Osteocyte (in vitro differentiated cells): ENCODE measurements at regions not wholly inside any gene's neighbourhood (a gene's known extent, or its start where the extent isn't known, plus 50 kb on each side); places are given as distances from the start of the nearest gene placed in this dataset.

ENCODE experiments used
- DNase-seq: peaks from one replicate; pipeline ENCODE4 v3.0.0; 2021; ENCODE audit warnings: mixed read lengths; ENCODE audit not compliant: unreplicated experiment; ENCODE audit errors: extremely low spot score
- H3K27ac Mint-ChIP-seq: one replicate; pipeline ENCODE4 v1.8.0; 2021; ENCODE audit warnings: mild to moderate bottlenecking, mixed read lengths; ENCODE audit not compliant: unreplicated experiment
- H3K27me3 Mint-ChIP-seq: one replicate; pipeline ENCODE4 v1.8.0; 2021; ENCODE audit warnings: mixed read lengths; ENCODE audit not compliant: unreplicated experiment
- H3K36me3 Mint-ChIP-seq: one replicate; pipeline ENCODE4 v1.8.0; 2021; ENCODE audit warnings: mixed read lengths; ENCODE audit not compliant: unreplicated experiment
- H3K4me1 Mint-ChIP-seq: one replicate; pipeline ENCODE4 v1.8.0; 2021; ENCODE audit warnings: mixed read lengths; ENCODE audit not compliant: unreplicated experiment
- H3K4me3 Mint-ChIP-seq: one replicate; pipeline ENCODE4 v1.8.0; 2021; ENCODE audit warnings: mild to moderate bottlenecking, moderate library complexity, mixed read lengths; ENCODE audit not compliant: unreplicated experiment
- H3K9me3 Mint-ChIP-seq: one replicate; pipeline ENCODE4 v1.8.0; 2021; ENCODE audit warnings: mixed read lengths; ENCODE audit not compliant: unreplicated experiment
- TF ChIP-seq, protein P1 (sequence below): fragments of 200-600 bp; sonication (generic); IDR thresholded peaks from 2 replicates; pipeline ENCODE4 v1.5.0; 2021; ENCODE audit warnings: antibody characterized with exemption, mild to moderate bottlenecking, moderate library complexity

DNA sequence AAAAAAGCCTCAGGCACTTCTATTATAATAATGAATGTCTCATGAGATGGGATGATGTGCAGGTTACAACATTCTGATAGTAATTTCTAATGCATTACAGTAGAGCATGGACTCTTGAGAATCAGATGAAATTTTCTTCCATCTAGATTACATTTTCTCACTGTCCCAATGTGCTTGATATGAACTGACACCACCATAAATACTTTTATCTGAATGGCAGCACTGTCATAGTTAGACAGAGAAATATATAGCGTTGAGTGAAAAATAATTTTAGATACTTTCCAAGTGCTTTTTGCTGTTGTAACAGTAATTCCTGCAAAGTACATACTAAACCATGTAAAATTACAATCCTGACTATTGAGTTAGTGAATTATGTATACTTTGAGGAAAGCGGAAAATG lies 630.1 kb downstream of the BRINP3 start:
- TF ChIP-seq, protein P1, sequence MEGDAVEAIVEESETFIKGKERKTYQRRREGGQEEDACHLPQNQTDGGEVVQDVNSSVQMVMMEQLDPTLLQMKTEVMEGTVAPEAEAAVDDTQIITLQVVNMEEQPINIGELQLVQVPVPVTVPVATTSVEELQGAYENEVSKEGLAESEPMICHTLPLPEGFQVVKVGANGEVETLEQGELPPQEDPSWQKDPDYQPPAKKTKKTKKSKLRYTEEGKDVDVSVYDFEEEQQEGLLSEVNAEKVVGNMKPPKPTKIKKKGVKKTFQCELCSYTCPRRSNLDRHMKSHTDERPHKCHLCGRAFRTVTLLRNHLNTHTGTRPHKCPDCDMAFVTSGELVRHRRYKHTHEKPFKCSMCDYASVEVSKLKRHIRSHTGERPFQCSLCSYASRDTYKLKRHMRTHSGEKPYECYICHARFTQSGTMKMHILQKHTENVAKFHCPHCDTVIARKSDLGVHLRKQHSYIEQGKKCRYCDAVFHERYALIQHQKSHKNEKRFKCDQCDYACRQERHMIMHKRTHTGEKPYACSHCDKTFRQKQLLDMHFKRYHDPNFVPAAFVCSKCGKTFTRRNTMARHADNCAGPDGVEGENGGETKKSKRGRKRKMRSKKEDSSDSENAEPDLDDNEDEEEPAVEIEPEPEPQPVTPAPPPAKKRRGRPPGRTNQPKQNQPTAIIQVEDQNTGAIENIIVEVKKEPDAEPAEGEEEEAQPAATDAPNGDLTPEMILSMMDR = no peak
- H3K36me3 Mint-ChIP-seq = no peaks in the 10 kb centered on the region
- no peaks in the 10 kb centered on the region for H3K4me1 Mint-ChIP-seq
- no peak overlapping the region for H3K27ac Mint-ChIP-seq
- no peak for DNase-seq
- H3K9me3 Mint-ChIP-seq = no peaks in the 10 kb centered on the region
- no peak overlapping the region for H3K4me3 Mint-ChIP-seq
- no peaks in the 10 kb centered on the region for H3K27me3 Mint-ChIP-seq

- no peaks in the 10 kb centered on the region for H3K27me3 Mint-ChIP-seq
- TF ChIP-seq, protein P1 = no peak
- H3K36me3 Mint-ChIP-seq = no peaks in the 10 kb centered on the region
- H3K4me1 Mint-ChIP-seq = no peaks in the 10 kb centered on the region
- H3K27ac Mint-ChIP-seq = no peak overlapping the region
- peaks cover 17% of the 10 kb centered on the region for H3K9me3 Mint-ChIP-seq
- no peak overlapping the region for H3K4me3 Mint-ChIP-seq
- DNase-seq = no peak
Observed at GRCh38 chr1:189851806-189852367, 625.8 kb downstream of the BRINP3 start.

DNA sequence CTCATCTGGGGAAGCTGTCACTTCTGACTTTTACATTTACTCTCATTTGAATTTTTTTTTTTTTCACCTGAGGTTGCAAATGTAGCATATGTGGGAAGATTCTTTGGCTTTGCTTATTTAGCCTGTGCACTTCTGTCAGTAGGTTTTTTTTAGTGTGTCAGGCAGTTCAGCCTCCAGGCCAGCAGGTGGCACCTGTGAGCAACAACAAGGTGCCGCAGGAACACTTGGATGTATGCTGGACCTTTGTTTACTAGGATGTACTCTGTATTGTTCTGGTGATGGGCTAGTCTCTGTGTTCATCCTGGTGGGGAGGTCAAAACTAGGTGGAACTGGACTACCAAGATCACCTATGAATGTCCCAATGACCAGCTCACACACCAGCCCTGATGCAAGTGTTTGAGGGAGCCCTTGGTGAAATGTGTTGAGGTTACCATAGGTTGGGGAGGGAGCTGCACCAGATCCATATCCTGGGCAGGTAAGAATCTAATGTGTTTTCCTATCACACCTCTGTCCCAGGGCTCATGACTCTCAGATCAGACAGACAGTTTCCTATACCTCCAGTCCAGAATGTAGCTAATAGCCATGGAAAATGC lies 618.2 kb downstream of the BRINP3 start:
- H3K27me3 Mint-ChIP-seq = no peaks in the 10 kb centered on the region
- peaks cover 5% of the 10 kb centered on the region for H3K36me3 Mint-ChIP-seq
- H3K4me3 Mint-ChIP-seq = no peak overlapping the region
- TF ChIP-seq, protein P1 = peak; percentile 51
- no peaks in the 10 kb centered on the region for H3K4me1 Mint-ChIP-seq
- peaks cover 24% of the 10 kb centered on the region for H3K9me3 Mint-ChIP-seq
- H3K27ac Mint-ChIP-seq = no peak overlapping the region
- no peak for DNase-seq

DNA sequence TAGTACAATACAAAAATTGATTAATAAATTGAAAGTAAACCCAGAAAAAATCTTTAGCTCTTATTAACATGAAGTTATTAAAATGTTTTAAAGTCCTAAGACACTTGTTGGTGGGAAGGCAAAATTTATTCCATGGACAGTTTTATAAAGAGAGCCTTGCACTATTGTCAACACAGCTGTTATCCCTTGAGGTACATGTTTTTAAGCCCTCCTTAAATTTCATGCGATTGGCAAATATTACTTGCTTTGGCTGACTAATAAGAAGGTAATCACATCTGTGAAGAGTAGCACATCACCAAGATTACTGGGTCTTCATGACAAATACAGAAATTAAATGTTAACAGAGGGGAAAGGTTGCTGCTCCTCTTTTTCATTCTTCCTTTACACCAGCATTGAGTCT lies 611.1 kb downstream of the BRINP3 start:
- Mint-ChIP-seq H3K27me3 (no peaks in the 10 kb centered on the region), H3K4me3 (no peak overlapping the region), H3K36me3 (no peaks in the 10 kb centered on the region), H3K4me1 (peaks cover 6% of the 10 kb centered on the region), H3K27ac (no peak overlapping the region), H3K9me3 (no peaks in the 10 kb centered on the region)
- DNase-seq = no peak
- TF ChIP-seq, protein P1 = no peak

- Mint-ChIP-seq H3K27me3 (no peaks in the 10 kb centered on the region), H3K4me1 (peaks cover 6% of the 10 kb centered on the region), H3K9me3 (no peaks in the 10 kb centered on the region), H3K4me3 (no peak overlapping the region), H3K27ac (no peak overlapping the region), H3K36me3 (no peaks in the 10 kb centered on the region)
- TF ChIP-seq, protein P1 = no peak
- no peak for DNase-seq
Observed at GRCh38 chr1:189868021-189868420, 609.6 kb downstream of the BRINP3 start.
